ENCODE measurements at regions not wholly inside any gene's neighbourhood (a gene's known extent, or its start where the extent isn't known, plus 50 kb on each side); places are given as distances from the start of the nearest gene placed in this dataset.

GRCh38 chr2:196334710-196335109 is 163.3 kb upstream of the STK17B start:
- TF ChIP-seq CTCF (IDR thresholded peaks at IDR 0.05; ENCODE audit: extremely low read depth in 1 of 2, insufficient read depth in 1 of 2, low read depth in 1 of 2, low read length in 2 of 2) (no peak), POLR2AphosphoS5 (IDR thresholded peaks at IDR 0.05; ENCODE audit: insufficient read depth, low read depth, low read length) (no peak)

All from endothelial cell of umbilical vein (primary cell).